KMS-11 (cell line): ENCODE measurements at regions not wholly inside any gene's neighbourhood (a gene's known extent, or its start where the extent isn't known, plus 50 kb on each side); places are given as distances from the start of the nearest gene placed in this dataset.

Experiments used
- H2AFZ ChIP-seq: fragments of 200-600 bp; sonication (generic); 2 replicates; pipeline ENCODE4 v1.6.1; 2016; ENCODE audit warnings: antibody characterized with exemption, mixed run types, low read depth
- H3K27ac ChIP-seq: fragments of 200-600 bp; sonication (generic); 2 replicates; pipeline ENCODE4 v1.6.1; 2016; ENCODE audit warnings: mild to moderate bottlenecking, mixed run types
- H3K27me3 ChIP-seq: fragments of 200-600 bp; sonication (generic); 2 replicates; pipeline ENCODE4 v1.6.1; 2017; ENCODE audit warnings: mild to moderate bottlenecking, low read depth, mixed run types, moderate library complexity; ENCODE audit not compliant: insufficient read depth
- H3K36me3 ChIP-seq: fragments of 200-600 bp; sonication (generic); 2 replicates; pipeline ENCODE4 v1.6.1; 2017; ENCODE audit warnings: mild to moderate bottlenecking, mixed run types; ENCODE audit not compliant: insufficient read depth
- H3K4me1 ChIP-seq: fragments of 200-600 bp; sonication (generic); 2 replicates; pipeline ENCODE4 v1.6.1; 2016; ENCODE audit warnings: mild to moderate bottlenecking, low read depth, mixed run types; ENCODE audit not compliant: poor library complexity, severe bottlenecking
- H3K4me2 ChIP-seq: fragments of 200-600 bp; sonication (generic); 2 replicates; pipeline ENCODE4 v1.7.0; 2016; ENCODE audit warnings: mild to moderate bottlenecking, mixed run types
- H3K4me3 ChIP-seq: fragments of 200-600 bp; sonication (generic); IDR thresholded peaks from 2 replicates; pipeline ENCODE4 v1.6.1; 2017; ENCODE audit warnings: low read depth, low read length, mixed read lengths; ENCODE audit not compliant: insufficient read depth
- H3K79me2 ChIP-seq: fragments of 200-600 bp; sonication (generic); 2 replicates; pipeline ENCODE4 v1.6.1; 2016; ENCODE audit warnings: low read depth, mixed run types; ENCODE audit not compliant: insufficient read depth
- H3K9ac ChIP-seq: fragments of 200-600 bp; sonication (generic); 2 replicates; pipeline ENCODE4 v1.6.1; 2016; ENCODE audit warnings: mild to moderate bottlenecking, mixed run types
- H4K20me1 ChIP-seq: fragments of 200-600 bp; sonication (generic); 2 replicates; pipeline ENCODE4 v1.6.1; 2016; ENCODE audit warnings: mild to moderate bottlenecking, mixed run types; ENCODE audit not compliant: insufficient read depth
- CTCF ChIP-seq: fragments of 200-600 bp; sonication (generic); conservative IDR thresholded peaks from 2 replicates; pipeline ENCODE4 v1.6.1; 2017; ENCODE audit warnings: low read depth, mild to moderate bottlenecking, antibody characterized with exemption, low read length, moderate library complexity, mixed read lengths

GRCh38 chr5:138647261-138647788, 72.1 kb upstream of the HSPA9 start:
- no peak overlapping the region for H3K27ac ChIP-seq
- no peak overlapping the region for H3K9ac ChIP-seq
- H3K4me1 ChIP-seq = no peaks in the 10 kb centered on the region
- no peak overlapping the region for H3K4me2 ChIP-seq
- no peaks in the 10 kb centered on the region for H4K20me1 ChIP-seq
- H3K36me3 ChIP-seq = no peaks in the 10 kb centered on the region
- H3K27me3 ChIP-seq = peaks cover 17% of the 10 kb centered on the region; the same call in 1 of the 2 replicates
- no peak for TF ChIP-seq CTCF
- H3K79me2 ChIP-seq = no peaks in the 10 kb centered on the region
- H3K4me3 ChIP-seq = no peak overlapping the region
- H2AFZ ChIP-seq = no peak overlapping the region

GRCh38 chr5:138646671-138647070, 71.5 kb upstream of the HSPA9 start:
- Histone ChIP-seq H3K4me2 (no peak overlapping the region), H2AFZ (no peak overlapping the region), H3K27ac (no peak overlapping the region), H3K4me3 (no peak overlapping the region), H3K9ac (no peak overlapping the region), H3K4me1 (no peaks in the 10 kb centered on the region), H3K36me3 (no peaks in the 10 kb centered on the region), H4K20me1 (no peaks in the 10 kb centered on the region), H3K79me2 (no peaks in the 10 kb centered on the region), H3K27me3 (peaks cover 14% of the 10 kb centered on the region; the same call in 1 of the 2 replicates)
- TF ChIP-seq CTCF = no peak

- no peaks in the 10 kb centered on the region for H3K4me1 ChIP-seq
- no peak overlapping the region for H3K4me2 ChIP-seq
- no peak overlapping the region for H3K4me3 ChIP-seq
- no peak overlapping the region for H3K27ac ChIP-seq
- TF ChIP-seq CTCF = no peak
- no peaks in the 10 kb centered on the region for H4K20me1 ChIP-seq
- no peak overlapping the region for H3K9ac ChIP-seq
- no peak overlapping the region for H2AFZ ChIP-seq
- peaks cover 11% of the 10 kb centered on the region; the same call in 1 of the 2 replicates for H3K27me3 ChIP-seq
- H3K79me2 ChIP-seq = no peaks in the 10 kb centered on the region
- H3K36me3 ChIP-seq = no peaks in the 10 kb centered on the region
These were observed 70.8 kb upstream of the HSPA9 start for GRCh38 chr5:138645778-138646575.

DNA sequence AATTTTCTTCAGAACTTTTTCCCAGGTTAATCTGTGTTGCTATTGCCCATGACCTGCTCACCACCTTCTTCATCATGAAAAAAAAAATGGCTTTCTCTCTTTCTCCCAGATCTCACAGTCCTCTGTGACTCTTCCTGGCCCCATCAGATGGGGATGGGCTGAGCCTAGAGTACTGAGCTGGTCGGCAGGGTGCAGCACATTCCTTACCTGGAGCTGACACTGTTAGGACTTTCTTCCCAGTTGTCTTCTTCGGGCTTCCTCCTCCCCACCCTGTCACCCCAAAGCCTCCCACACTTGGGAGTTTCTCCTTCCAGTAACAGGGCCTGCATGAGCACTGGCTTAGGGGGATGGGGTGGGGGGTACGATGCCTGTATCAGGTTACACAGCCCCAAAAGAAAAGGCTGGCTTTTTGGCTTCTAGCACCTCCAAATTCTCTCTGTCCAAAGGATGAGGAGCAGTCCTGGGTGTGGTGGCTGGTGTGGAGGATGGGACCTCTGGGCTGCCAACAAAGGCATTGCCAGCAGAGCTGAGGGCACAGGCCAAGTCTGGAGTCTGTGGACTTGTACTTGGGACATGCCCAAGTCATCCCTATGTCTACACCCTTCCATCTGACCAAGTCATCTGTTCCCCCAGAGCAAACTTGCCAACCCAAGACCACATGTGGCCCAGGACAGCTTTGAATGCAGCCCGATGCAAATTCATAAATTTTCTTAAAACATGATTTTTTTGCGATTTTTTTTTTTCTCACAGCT, 68.0 kb upstream of the HSPA9 start:
- Histone ChIP-seq H4K20me1 (no peaks in the 10 kb centered on the region), H3K9ac (no peak overlapping the region), H3K27ac (no peak overlapping the region), H3K79me2 (no peaks in the 10 kb centered on the region), H3K27me3 (peaks cover 4% of the 10 kb centered on the region; the same call in 1 of the 2 replicates), H3K4me3 (no peak overlapping the region), H3K4me1 (no peaks in the 10 kb centered on the region), H3K36me3 (no peaks in the 10 kb centered on the region), H2AFZ (no peak overlapping the region), H3K4me2 (no peak overlapping the region)
- TF ChIP-seq CTCF = no peak
